Loucy (cell line): ENCODE measurements at regions not wholly inside any gene's neighbourhood (a gene's known extent, or its start where the extent isn't known, plus 50 kb on each side); places are given as distances from the start of the nearest gene placed in this dataset.

ENCODE experiments used
- CTCF ChIP-seq: fragments of 200-600 bp; sonication (generic); conservative IDR thresholded peaks from 2 replicates; pipeline ENCODE4 v1.5.1; 2014; ENCODE audit warnings: mild to moderate bottlenecking, antibody characterized with exemption, low read length
- EZH2phosphoT487 ChIP-seq: fragments of 200-600 bp; IDR thresholded peaks from 2 replicates; pipeline ENCODE4 v1.6.1; 2018; ENCODE audit warnings: antibody characterized with exemption, mild to moderate bottlenecking, moderate library complexity, borderline replicate concordance

- TF ChIP-seq CTCF (no peak), EZH2phosphoT487 (no peak)
These were observed 144.6 kb upstream of the SETBP1 start for GRCh38 chr18:44536046-44536445.
